H1 (cell line): ENCODE measurements at regions not wholly inside any gene's neighbourhood (a gene's known extent, or its start where the extent isn't known, plus 50 kb on each side); places are given as distances from the start of the nearest gene placed in this dataset.

Source experiments
- CTCF ChIA-PET: fragments of 300-600 bp; sonication (Branson Sonifier 250); formaldehyde crosslinking; loops from one replicate; lab custom pipeline; 2021; ENCODE audit not compliant: partially characterized antibody; lab: Charles Lee
- POLR2A ChIA-PET: fragments of 300-600 bp; sonication (Branson Sonifier 250); formaldehyde crosslinking; loops from one replicate; lab custom pipeline; 2021; ENCODE audit warnings: inconsistent platforms; ENCODE audit not compliant: partially characterized antibody; lab: Charles Lee
- DNase-seq, 2 experiments: peaks; one replicate each; pipeline versions ENCODE4 v3.0.0 to v3.0.0-alpha.2; 2010 to 2022; ENCODE audit warnings: low spot score in 2 of 2, low read depth in 1 of 2, mixed read lengths in 1 of 2
- FAIRE-seq: peaks from 2 replicates; lab custom pipeline; 2011; peaks lifted over from hg19 to GRCh38; lab: Jason Lieb, UNC
- H2AFZ ChIP-seq: 2 replicates; pipeline ENCODE4 v1.8.1; 2012; ENCODE audit warnings: low read length, inconsistent platforms
- H2AK5ac ChIP-seq: 2 replicates; pipeline ENCODE4 v1.6.1; 2013; ENCODE audit warnings: low read depth, low read length
- H2BK120ac ChIP-seq: replicated peaks from 2 replicates; pipeline ENCODE3; 2013; ENCODE audit warnings: low read depth, low read length, inconsistent platforms
- H2BK12ac ChIP-seq: 2 replicates; pipeline ENCODE4 v1.6.1; 2013; ENCODE audit warnings: low read depth, low read length
- H2BK15ac ChIP-seq: 2 replicates; pipeline ENCODE4 v1.6.1; 2013; ENCODE audit warnings: low read length
- H2BK20ac ChIP-seq: 2 replicates; pipeline ENCODE4 v1.6.1; 2013; ENCODE audit warnings: low read length
- H2BK5ac ChIP-seq: 2 replicates; pipeline ENCODE4 v1.6.1; 2013; ENCODE audit warnings: low read depth, low read length
- H3K14ac ChIP-seq: 2 replicates; pipeline ENCODE4 v1.6.1; 2013; ENCODE audit warnings: inconsistent platforms; ENCODE audit not compliant: insufficient read length
- H3K18ac ChIP-seq: 2 replicates; pipeline ENCODE4 v1.6.1; 2013; ENCODE audit warnings: low read length; ENCODE audit errors: extremely low read depth
- H3K23ac ChIP-seq: 2 replicates; pipeline ENCODE4 v1.6.1; 2013; ENCODE audit warnings: inconsistent platforms; ENCODE audit not compliant: insufficient read length
- H3K23me2 ChIP-seq: 2 replicates; pipeline ENCODE4 v1.6.1; 2013; ENCODE audit warnings: low read depth, low read length
- H3K27ac ChIP-seq: 2 replicates; pipeline ENCODE4 v1.6.1; 2011; ENCODE audit warnings: low read depth, low read length, inconsistent platforms
- H3K27me3 ChIP-seq, 4 experiments: replicated peaks in 1 of 4; 1 replicate in 1 of 4; 2 replicates in 3 of 4; pipeline versions ENCODE4 v1.6.1 to v1.8.1; 2011 to 2013; ENCODE audit warnings: low read length in 3 of 4, mild to moderate bottlenecking in 3 of 4, inconsistent platforms in 2 of 4, mixed read lengths in 2 of 4, moderate library complexity in 1 of 4; ENCODE audit not compliant: control insufficient read depth in 3 of 4, insufficient read depth in 3 of 4; ENCODE audit errors: extremely low read depth in 1 of 4
- H3K36me3 ChIP-seq, 4 experiments: 2 replicates each; pipeline versions ENCODE4 v1.6.1 to v1.8.1; 2011 to 2013; ENCODE audit warnings: mild to moderate bottlenecking in 4 of 4, low read length in 3 of 4, moderate library complexity in 2 of 4, control low read depth in 1 of 4, inconsistent platforms in 1 of 4; ENCODE audit not compliant: insufficient read depth in 4 of 4, control insufficient read depth in 2 of 4
- H3K4ac ChIP-seq: replicated peaks from 2 replicates; pipeline ENCODE3; 2013; ENCODE audit warnings: low read length, low read depth, mixed read lengths, inconsistent platforms; ENCODE audit not compliant: insufficient read length
- H3K4me1 ChIP-seq, 4 experiments: replicated peaks in 1 of 4; 1 replicate in 1 of 4; 2 replicates in 3 of 4; pipeline versions ENCODE4 v1.6.1 to v1.8.1; 2011 to 2013; ENCODE audit warnings: low read length in 3 of 4, inconsistent platforms in 2 of 4, mixed read lengths in 1 of 4; ENCODE audit not compliant: insufficient read depth in 4 of 4, control insufficient read depth in 3 of 4
- H3K4me2 ChIP-seq, 2 experiments: 2 replicates each; pipeline versions ENCODE4 v1.6.1 to v1.8.1; 2011 to 2013; ENCODE audit warnings: low read depth in 2 of 2, low read length in 2 of 2, control low read depth in 1 of 2, inconsistent platforms in 1 of 2, mild to moderate bottlenecking in 1 of 2; ENCODE audit not compliant: insufficient read depth in 1 of 2
- H3K4me3 ChIP-seq, 4 experiments: fragments of 200-600, 300-600 bp in 1 of 4; sonication (generic), shearing (Covaris generic), sonication (Bioruptor Twin) in 1 of 4; 2 replicates each; pipeline versions ENCODE4 v1.5.1 to v1.8.1; 2011 to 2016; ENCODE audit warnings: low read length in 4 of 4, low read depth in 3 of 4, control low read depth in 2 of 4, inconsistent platforms in 2 of 4, mild to moderate bottlenecking in 2 of 4, mixed read lengths in 1 of 4, moderate library complexity in 1 of 4; ENCODE audit not compliant: insufficient read depth in 2 of 4; ENCODE audit errors: extremely low read depth in 1 of 4
- H3K56ac ChIP-seq: replicated peaks from 2 replicates; pipeline ENCODE3; 2013; ENCODE audit warnings: low read depth, mild to moderate bottlenecking, mixed read lengths, low read length, inconsistent platforms; ENCODE audit not compliant: insufficient read length
- H3K79me1 ChIP-seq: 2 replicates; pipeline ENCODE4 v1.6.1; 2013; ENCODE audit warnings: low read depth, low read length, control low read depth
- H3K79me2 ChIP-seq, 2 experiments: 2 replicates each; pipeline versions ENCODE4 v1.6.1 to v1.8.1; 2012 to 2013; ENCODE audit warnings: low read length in 2 of 2, mild to moderate bottlenecking in 2 of 2, inconsistent platforms in 1 of 2; ENCODE audit not compliant: insufficient read depth in 2 of 2, control insufficient read depth in 1 of 2
- H3K9ac ChIP-seq, 4 experiments: replicated peaks in 1 of 4; 1 replicate in 1 of 4; 2 replicates in 3 of 4; pipeline versions ENCODE4 v1.6.1 to v1.8.1; 2011 to 2013; ENCODE audit warnings: low read depth in 3 of 4, low read length in 3 of 4, control low read depth in 2 of 4, mild to moderate bottlenecking in 2 of 4, moderate library complexity in 2 of 4, inconsistent platforms in 1 of 4; ENCODE audit errors: extremely low read depth in 1 of 4
- H3K9me3 ChIP-seq, 2 experiments: 2 replicates each; pipeline versions ENCODE4 v1.6.1 to v1.8.1; 2012 to 2013; ENCODE audit warnings: mild to moderate bottlenecking in 2 of 2, moderate library complexity in 2 of 2, control low read depth in 1 of 2, inconsistent platforms in 1 of 2, low read depth in 1 of 2, low read length in 1 of 2, mixed read lengths in 1 of 2; ENCODE audit not compliant: insufficient read depth in 2 of 2
- H4K20me1 ChIP-seq, 2 experiments: replicated peaks in 1 of 2; 2 replicates each; pipeline versions ENCODE3 to v1.8.1; 2011 to 2013; ENCODE audit warnings: inconsistent platforms in 2 of 2, low read length in 2 of 2, mild to moderate bottlenecking in 1 of 2; ENCODE audit not compliant: insufficient read depth in 2 of 2, control insufficient read depth in 1 of 2
- H4K5ac ChIP-seq: 2 replicates; pipeline ENCODE4 v1.6.1; 2013; ENCODE audit warnings: low read length, low read depth, mixed read lengths, inconsistent platforms; ENCODE audit not compliant: insufficient read length
- H4K8ac ChIP-seq: 2 replicates; pipeline ENCODE4 v1.8.0; 2013; ENCODE audit warnings: mild to moderate bottlenecking, moderate library complexity, low read length, inconsistent platforms; ENCODE audit not compliant: insufficient read depth; ENCODE audit errors: extremely low read depth
- H4K91ac ChIP-seq: replicated peaks from 2 replicates; pipeline ENCODE3; 2013; ENCODE audit warnings: low read length, mixed read lengths, inconsistent platforms; ENCODE audit not compliant: insufficient read length
- SIRT6 ChIP-seq: IDR thresholded peaks from one replicate; pipeline ENCODE4 v1.7.1; 2012; ENCODE audit warnings: low read length, inconsistent platforms
- WGBS, 2 experiments: shearing (Covaris generic) in 1 of 2; methylation state at CpG; one replicate each; pipeline versions ENCODE4 v1.1.6 to v1.1.7; 2013 to 2015; ENCODE audit warnings: low lambda C conversion rate in 2 of 2, mixed read lengths in 2 of 2, inconsistent platforms in 1 of 2, low coverage in 1 of 2, missing lambda C conversion rate in 1 of 2; ENCODE audit not compliant: insufficient replicate concordance in 2 of 2, insufficient coverage in 1 of 2, insufficient read length in 1 of 2; ENCODE audit errors: extremely low coverage in 1 of 2, missing lambda C conversion rate in 1 of 2; 5-methylcytosine and 5-hydroxymethylcytosine counted together

- Histone ChIP-seq H3K9me3 (no peaks in the 10 kb centered on the region), H2AK5ac (no peak overlapping the region), H4K8ac (no peak overlapping the region), H2AFZ (0 out of 2 replicates have a peak overlapping the region, but pooled peaks have one; percentile 55), H3K4me2 (no peak overlapping the region), H3K79me2 (no peaks in the 10 kb centered on the region), H3K4me3 (no peak overlapping the region), H3K56ac (no peak overlapping the region), H3K27me3 (no peaks in the 10 kb centered on the region), H3K27ac (no peak overlapping the region), H4K20me1 (no peaks in the 10 kb centered on the region), H2BK20ac (no peak overlapping the region), H3K23ac (no peak overlapping the region), H2BK15ac (no peak overlapping the region), H3K79me1 (no peaks in the 10 kb centered on the region), H4K5ac (no peak overlapping the region), H3K4me1 (peaks cover 0 to 4% (median under 1%) of the 10 kb centered on the region in 4 experiments; a peak in 2 of 7 replicates), H2BK120ac (no peak overlapping the region), H3K36me3 (no peaks in the 10 kb centered on the region), H2BK12ac (no peak overlapping the region; the same call in 1 of the 2 replicates), H2BK5ac (no peak overlapping the region), H3K9ac (no peak overlapping the region), H3K14ac (no peak overlapping the region), H4K91ac (no peak overlapping the region), H3K18ac (no peak overlapping the region), H3K4ac (no peak overlapping the region), H3K23me2 (no peaks in the 10 kb centered on the region)
- 90% methylated on average over 6 of the region's 6 CpGs; no CpG with 5 or more reads in 1 of the 2 experiments for WGBS, 2 experiments
- CTCF ChIA-PET: interaction anchor here (0.6 to 1.5 kb wide), 3 partner anchors 8 to 66 kb away, joined by 3 to 4 read pairs (median 3); no protein-coding TSS in a partner anchor
- POLR2A ChIA-PET: no interaction called here
- no peak for FAIRE-seq
- no peak for DNase-seq
- TF ChIP-seq SIRT6: no peak
Measured at GRCh38 chr4:55248756-55249155, 97.3 kb upstream of the SRD5A3 start.
